CD4-positive, alpha-beta T cell treated with Interleukin-10 for 1 hour (primary cell): ENCODE measurements at regions not wholly inside any gene's neighbourhood (a gene's known extent, or its start where the extent isn't known, plus 50 kb on each side); places are given as distances from the start of the nearest gene placed in this dataset.

Experiments
- DNase-seq: peaks from one replicate; pipeline ENCODE4 v3.0.0-alpha.2; 2020

GRCh38 chr13:85068231-85068630 lies 731.0 kb downstream of the SLITRK6 start:
- DNase-seq: no peak

GRCh38 chr13:85040215-85040614 lies 759.0 kb downstream of the SLITRK6 start:
- DNase-seq: no peak

- DNase-seq: no peak
These were observed 767.4 kb downstream of the SLITRK6 start for GRCh38 chr13:85031771-85032170.

GRCh38 chr13:85028035-85028434 lies 771.2 kb downstream of the SLITRK6 start:
- DNase-seq: no peak

- no peak for DNase-seq
These were observed 780.1 kb downstream of the SLITRK6 start for GRCh38 chr13:85019121-85019520.

- DNase-seq: no peak
These were observed 786.2 kb downstream of the SLITRK6 start for GRCh38 chr13:85013006-85013405.

- DNase-seq: no peak
These were observed 789.8 kb downstream of the SLITRK6 start for GRCh38 chr13:85009447-85009846.

- no peak for DNase-seq
These were observed 800.0 kb downstream of the SLITRK6 start for GRCh38 chr13:84999252-84999651.

GRCh38 chr13:84998681-84999080 lies 800.5 kb downstream of the SLITRK6 start:
- DNase-seq: no peak

GRCh38 chr13:84997858-84998257 lies 801.4 kb downstream of the SLITRK6 start:
- no peak for DNase-seq

- no peak for DNase-seq
These were observed 804.6 kb downstream of the SLITRK6 start for GRCh38 chr13:84994582-84994981.

- DNase-seq: no peak
These were observed 813.4 kb downstream of the SLITRK6 start for GRCh38 chr13:84985860-84986259.

GRCh38 chr13:84983321-84983720 lies 815.9 kb downstream of the SLITRK6 start:
- DNase-seq: no peak

- DNase-seq: no peak
These were observed 818.6 kb downstream of the SLITRK6 start for GRCh38 chr13:84980571-84980970.

- DNase-seq: no peak
These were observed 820.4 kb downstream of the SLITRK6 start for GRCh38 chr13:84978851-84979250.

- DNase-seq: no peak
These were observed 825.6 kb downstream of the SLITRK6 start for GRCh38 chr13:84973661-84974060.

GRCh38 chr13:84972907-84973306 lies 826.3 kb downstream of the SLITRK6 start:
- no peak for DNase-seq

- no peak for DNase-seq
These were observed 836.4 kb downstream of the SLITRK6 start for GRCh38 chr13:84962849-84963248.

- DNase-seq: no peak
These were observed 837.0 kb downstream of the SLITRK6 start for GRCh38 chr13:84962141-84962750.

- no peak for DNase-seq
These were observed 838.2 kb downstream of the SLITRK6 start for GRCh38 chr13:84961023-84961422.

GRCh38 chr13:84959818-84960217 lies 839.4 kb downstream of the SLITRK6 start:
- DNase-seq: no peak

- no peak for DNase-seq
These were observed 844.6 kb downstream of the SLITRK6 start for GRCh38 chr13:84954636-84955035.

GRCh38 chr13:84951128-84951527 lies 848.1 kb downstream of the SLITRK6 start:
- no peak for DNase-seq

- DNase-seq: no peak
These were observed 853.0 kb downstream of the SLITRK6 start for GRCh38 chr13:84946192-84946591.

GRCh38 chr13:84940798-84941197 lies 858.4 kb downstream of the SLITRK6 start:
- no peak for DNase-seq

- DNase-seq: no peak
These were observed 859.1 kb downstream of the SLITRK6 start for GRCh38 chr13:84940167-84940566.
